HL-60 (cell line): ENCODE measurements at regions not wholly inside any gene's neighbourhood (a gene's known extent, or its start where the extent isn't known, plus 50 kb on each side); places are given as distances from the start of the nearest gene placed in this dataset.

Experiments used
- DNase-seq, 2 experiments: peaks; one replicate each; pipeline ENCODE4 v3.0.0-alpha.2; 2010 to 2020; ENCODE audit warnings: low read depth in 1 of 2, low spot score in 1 of 2
- H3K27ac ChIP-seq: fragments of 250-450 bp; sonication (Bioruptor Pico); replicated peaks from 2 replicates; pipeline ENCODE4 v1.5.1; 2020; ENCODE audit warnings: mild to moderate bottlenecking, moderate library complexity
- H3K27me3 ChIP-seq: fragments of 250-450 bp; sonication (Bioruptor Pico); 2 replicates; pipeline ENCODE4 v1.5.1; 2021; ENCODE audit warnings: mild to moderate bottlenecking, moderate library complexity; ENCODE audit not compliant: insufficient read depth, poor library complexity, severe bottlenecking
- H3K4me3 ChIP-seq: replicated peaks from 2 replicates; pipeline ENCODE4 v1.5.1; 2011; ENCODE audit warnings: mild to moderate bottlenecking, control low read depth, low read length; ENCODE audit not compliant: insufficient read depth
- GABPA ChIP-seq: IDR thresholded peaks from 2 replicates; pipeline ENCODE4 v1.6.1; 2012; ENCODE audit warnings: low read depth
- POLR2AphosphoS5 ChIP-seq: IDR thresholded peaks from 2 replicates; pipeline ENCODE4 v1.6.1; 2012; ENCODE audit warnings: low read depth
- SPI1 ChIP-seq: IDR thresholded peaks from 2 replicates; pipeline ENCODE4 v1.6.1; 2012; ENCODE audit warnings: low read depth, mild to moderate bottlenecking, borderline replicate concordance
- TF ChIP-seq, protein P1 (sequence below): IDR thresholded peaks from one replicate; pipeline ENCODE4 v1.5.1; 2011; ENCODE audit warnings: low read length, control low read depth, inconsistent platforms; ENCODE audit not compliant: insufficient read depth
- TF ChIP-seq, protein P2 (sequence below): IDR thresholded peaks from 2 replicates; pipeline ENCODE4 v1.6.1; 2012; ENCODE audit warnings: low read depth; ENCODE audit not compliant: insufficient replicate concordance

DNA sequence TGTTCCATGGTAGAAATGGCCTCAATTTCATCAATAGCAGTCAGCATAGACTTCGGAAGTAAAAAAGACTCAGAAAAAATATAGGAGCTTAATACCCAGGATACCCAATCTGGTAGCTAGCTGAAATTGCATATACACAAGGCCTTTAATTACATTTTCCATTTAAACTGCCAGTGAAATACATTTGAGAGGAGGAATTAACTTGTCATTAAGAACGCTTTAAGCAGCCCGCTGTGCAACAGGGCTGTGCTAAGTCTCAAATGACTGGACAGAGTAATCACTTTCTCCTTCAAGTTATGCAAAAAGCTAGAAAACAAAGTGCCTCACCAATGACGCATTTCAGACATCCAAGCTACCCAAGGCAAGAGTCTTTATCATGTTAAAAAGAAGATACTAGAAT lies 558.8 kb downstream of the MBD2 start:
- H3K27me3 ChIP-seq: no peaks in the 10 kb centered on the region
- H3K27ac ChIP-seq: no peak overlapping the region
- TF ChIP-seq, protein P1, sequence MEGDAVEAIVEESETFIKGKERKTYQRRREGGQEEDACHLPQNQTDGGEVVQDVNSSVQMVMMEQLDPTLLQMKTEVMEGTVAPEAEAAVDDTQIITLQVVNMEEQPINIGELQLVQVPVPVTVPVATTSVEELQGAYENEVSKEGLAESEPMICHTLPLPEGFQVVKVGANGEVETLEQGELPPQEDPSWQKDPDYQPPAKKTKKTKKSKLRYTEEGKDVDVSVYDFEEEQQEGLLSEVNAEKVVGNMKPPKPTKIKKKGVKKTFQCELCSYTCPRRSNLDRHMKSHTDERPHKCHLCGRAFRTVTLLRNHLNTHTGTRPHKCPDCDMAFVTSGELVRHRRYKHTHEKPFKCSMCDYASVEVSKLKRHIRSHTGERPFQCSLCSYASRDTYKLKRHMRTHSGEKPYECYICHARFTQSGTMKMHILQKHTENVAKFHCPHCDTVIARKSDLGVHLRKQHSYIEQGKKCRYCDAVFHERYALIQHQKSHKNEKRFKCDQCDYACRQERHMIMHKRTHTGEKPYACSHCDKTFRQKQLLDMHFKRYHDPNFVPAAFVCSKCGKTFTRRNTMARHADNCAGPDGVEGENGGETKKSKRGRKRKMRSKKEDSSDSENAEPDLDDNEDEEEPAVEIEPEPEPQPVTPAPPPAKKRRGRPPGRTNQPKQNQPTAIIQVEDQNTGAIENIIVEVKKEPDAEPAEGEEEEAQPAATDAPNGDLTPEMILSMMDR: no peak
- TF ChIP-seq POLR2AphosphoS5: no peak
- no peak for TF ChIP-seq SPI1
- no peak overlapping the region for H3K4me3 ChIP-seq
- no peak for DNase-seq

DNA sequence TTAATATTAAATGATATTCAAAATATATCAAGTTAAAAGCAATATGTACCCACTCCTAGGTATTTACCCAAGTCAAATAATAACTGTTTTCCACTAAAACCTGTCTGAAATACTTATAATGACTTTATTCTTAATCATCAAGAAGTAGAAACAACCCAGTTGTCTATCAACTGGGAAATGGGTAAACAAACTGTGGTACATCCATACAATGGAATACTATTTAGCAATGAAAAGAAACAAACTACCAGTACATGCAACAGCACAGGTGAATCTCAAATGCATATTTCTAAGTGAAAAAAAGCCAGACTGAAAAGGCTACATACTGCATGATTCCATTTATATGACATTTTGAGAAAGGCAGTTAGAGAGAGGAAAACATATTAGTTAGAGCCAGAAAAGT lies 559.9 kb downstream of the MBD2 start:
- TF ChIP-seq POLR2AphosphoS5 (no peak), SPI1 (no peak), GABPA (no peak)
- TF ChIP-seq, protein P1: no peak
- TF ChIP-seq, protein P2, sequence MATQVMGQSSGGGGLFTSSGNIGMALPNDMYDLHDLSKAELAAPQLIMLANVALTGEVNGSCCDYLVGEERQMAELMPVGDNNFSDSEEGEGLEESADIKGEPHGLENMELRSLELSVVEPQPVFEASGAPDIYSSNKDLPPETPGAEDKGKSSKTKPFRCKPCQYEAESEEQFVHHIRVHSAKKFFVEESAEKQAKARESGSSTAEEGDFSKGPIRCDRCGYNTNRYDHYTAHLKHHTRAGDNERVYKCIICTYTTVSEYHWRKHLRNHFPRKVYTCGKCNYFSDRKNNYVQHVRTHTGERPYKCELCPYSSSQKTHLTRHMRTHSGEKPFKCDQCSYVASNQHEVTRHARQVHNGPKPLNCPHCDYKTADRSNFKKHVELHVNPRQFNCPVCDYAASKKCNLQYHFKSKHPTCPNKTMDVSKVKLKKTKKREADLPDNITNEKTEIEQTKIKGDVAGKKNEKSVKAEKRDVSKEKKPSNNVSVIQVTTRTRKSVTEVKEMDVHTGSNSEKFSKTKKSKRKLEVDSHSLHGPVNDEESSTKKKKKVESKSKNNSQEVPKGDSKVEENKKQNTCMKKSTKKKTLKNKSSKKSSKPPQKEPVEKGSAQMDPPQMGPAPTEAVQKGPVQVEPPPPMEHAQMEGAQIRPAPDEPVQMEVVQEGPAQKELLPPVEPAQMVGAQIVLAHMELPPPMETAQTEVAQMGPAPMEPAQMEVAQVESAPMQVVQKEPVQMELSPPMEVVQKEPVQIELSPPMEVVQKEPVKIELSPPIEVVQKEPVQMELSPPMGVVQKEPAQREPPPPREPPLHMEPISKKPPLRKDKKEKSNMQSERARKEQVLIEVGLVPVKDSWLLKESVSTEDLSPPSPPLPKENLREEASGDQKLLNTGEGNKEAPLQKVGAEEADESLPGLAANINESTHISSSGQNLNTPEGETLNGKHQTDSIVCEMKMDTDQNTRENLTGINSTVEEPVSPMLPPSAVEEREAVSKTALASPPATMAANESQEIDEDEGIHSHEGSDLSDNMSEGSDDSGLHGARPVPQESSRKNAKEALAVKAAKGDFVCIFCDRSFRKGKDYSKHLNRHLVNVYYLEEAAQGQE: no peak
- no peak for DNase-seq
- Histone ChIP-seq H3K27me3 (no peaks in the 10 kb centered on the region), H3K27ac (no peak overlapping the region), H3K4me3 (no peak overlapping the region)

DNA sequence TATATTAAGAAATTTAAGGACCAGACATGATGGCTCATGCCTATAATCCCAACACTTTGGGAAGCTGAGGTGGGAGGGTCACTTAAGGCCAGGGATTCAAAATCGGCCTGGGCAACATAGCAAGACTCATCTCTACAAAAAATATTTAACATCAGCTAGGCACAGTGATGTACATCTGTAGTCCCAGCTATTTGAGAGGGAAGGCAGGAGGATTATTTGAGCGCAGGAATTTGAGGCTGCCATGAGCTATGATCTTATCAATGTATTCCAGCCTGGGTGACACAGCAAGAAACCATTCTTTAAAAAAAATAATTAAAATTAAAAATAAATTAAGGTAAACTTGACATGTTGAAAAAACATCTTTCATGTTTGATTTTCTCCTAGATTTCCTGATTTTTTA lies 564.2 kb downstream of the MBD2 start:
- DNase-seq: no peak
- H3K4me3 ChIP-seq: no peak overlapping the region
- TF ChIP-seq GABPA (no peak), SPI1 (no peak), POLR2AphosphoS5 (no peak)
- TF ChIP-seq, protein P1: no peak
- TF ChIP-seq, protein P2: no peak
- no peak overlapping the region for H3K27ac ChIP-seq
- H3K27me3 ChIP-seq: no peaks in the 10 kb centered on the region

DNA sequence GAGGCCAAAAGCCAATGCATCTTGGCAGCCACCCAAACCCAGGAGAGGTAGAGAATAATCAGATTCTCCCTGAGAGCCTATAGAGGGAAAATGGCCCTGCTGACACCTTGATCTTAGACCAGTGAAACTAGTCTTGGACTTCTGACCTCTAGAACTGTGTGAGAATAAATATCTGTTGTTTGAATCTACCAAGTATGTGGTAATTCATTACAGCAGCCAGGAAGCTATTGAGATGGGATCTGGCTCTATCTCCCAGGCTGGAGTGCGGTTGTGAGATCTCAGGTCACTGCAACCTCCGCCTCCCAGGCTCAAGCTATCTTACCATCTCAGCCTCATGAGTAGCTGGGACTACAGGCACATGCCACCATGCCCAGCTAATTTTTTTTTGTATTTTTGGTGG lies 567.2 kb downstream of the MBD2 start:
- no peak for DNase-seq
- no peak overlapping the region for H3K27ac ChIP-seq
- TF ChIP-seq POLR2AphosphoS5: no peak
- TF ChIP-seq, protein P1: no peak
- TF ChIP-seq GABPA: no peak
- no peak for TF ChIP-seq SPI1
- TF ChIP-seq, protein P2: no peak
- no peaks in the 10 kb centered on the region for H3K27me3 ChIP-seq
- no peak overlapping the region for H3K4me3 ChIP-seq
